Hepatocyte (in vitro differentiated cells): ENCODE measurements at regions not wholly inside any gene's neighbourhood (a gene's known extent, or its start where the extent isn't known, plus 50 kb on each side); places are given as distances from the start of the nearest gene placed in this dataset.

Experiments
- EZH2 ChIP-seq: fragments of 200-600 bp; sonication (generic); IDR thresholded peaks from 2 replicates; pipeline ENCODE4 v1.6.1; 2016; ENCODE audit warnings: antibody characterized with exemption, mild to moderate bottlenecking, borderline replicate concordance
- TF ChIP-seq, protein P1 (sequence below): fragments of 200-600 bp; sonication (generic); IDR thresholded peaks from 2 replicates; pipeline ENCODE4 v1.5.1; 2016; ENCODE audit warnings: antibody characterized with exemption, mild to moderate bottlenecking; ENCODE audit not compliant: poor library complexity

GRCh38 chr11:128334311-128335044, 252.9 kb downstream of the ETS1 start:
- TF ChIP-seq, protein P1, sequence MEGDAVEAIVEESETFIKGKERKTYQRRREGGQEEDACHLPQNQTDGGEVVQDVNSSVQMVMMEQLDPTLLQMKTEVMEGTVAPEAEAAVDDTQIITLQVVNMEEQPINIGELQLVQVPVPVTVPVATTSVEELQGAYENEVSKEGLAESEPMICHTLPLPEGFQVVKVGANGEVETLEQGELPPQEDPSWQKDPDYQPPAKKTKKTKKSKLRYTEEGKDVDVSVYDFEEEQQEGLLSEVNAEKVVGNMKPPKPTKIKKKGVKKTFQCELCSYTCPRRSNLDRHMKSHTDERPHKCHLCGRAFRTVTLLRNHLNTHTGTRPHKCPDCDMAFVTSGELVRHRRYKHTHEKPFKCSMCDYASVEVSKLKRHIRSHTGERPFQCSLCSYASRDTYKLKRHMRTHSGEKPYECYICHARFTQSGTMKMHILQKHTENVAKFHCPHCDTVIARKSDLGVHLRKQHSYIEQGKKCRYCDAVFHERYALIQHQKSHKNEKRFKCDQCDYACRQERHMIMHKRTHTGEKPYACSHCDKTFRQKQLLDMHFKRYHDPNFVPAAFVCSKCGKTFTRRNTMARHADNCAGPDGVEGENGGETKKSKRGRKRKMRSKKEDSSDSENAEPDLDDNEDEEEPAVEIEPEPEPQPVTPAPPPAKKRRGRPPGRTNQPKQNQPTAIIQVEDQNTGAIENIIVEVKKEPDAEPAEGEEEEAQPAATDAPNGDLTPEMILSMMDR = no peak
- no peak for TF ChIP-seq EZH2
